ENCODE measurements at regions not wholly inside any gene's neighbourhood (a gene's known extent, or its start where the extent isn't known, plus 50 kb on each side); places are given as distances from the start of the nearest gene placed in this dataset.

- TF ChIP-seq CTCF (conservative IDR thresholded peaks at IDR 0.05; ENCODE audit: low read length) = no peak
- no peak for TF ChIP-seq EZH2phosphoT487 (IDR thresholded peaks at IDR 0.05; ENCODE audit: borderline replicate concordance)
- no peak overlapping the region for H3K4me3 ChIP-seq (ENCODE audit: low read length, poor library complexity, severe bottlenecking)
- no peaks in the 10 kb centered on the region for H3K9me2 ChIP-seq (replicated peaks; ENCODE audit: low read depth, low read length)
- no peaks in the 10 kb centered on the region for H3K79me2 ChIP-seq (ENCODE audit: insufficient read depth, low read length)
- H3K27me3 ChIP-seq (ENCODE audit: insufficient read depth, low read length, poor library complexity, severe bottlenecking) = no peaks in the 10 kb centered on the region
- no peaks in the 10 kb centered on the region for H3K4me1 ChIP-seq (ENCODE audit: insufficient read depth, low read length, poor library complexity, severe bottlenecking)
- no peak overlapping the region for H3K9ac ChIP-seq (ENCODE audit: low read depth, low read length, poor library complexity, severe bottlenecking)
- H3K4me2 ChIP-seq (ENCODE audit: low read depth, low read length, poor library complexity, severe bottlenecking) = no peak overlapping the region
- no peaks in the 10 kb centered on the region for H3K36me3 ChIP-seq (ENCODE audit: insufficient read depth, low read length)
- H4K20me1 ChIP-seq (ENCODE audit: insufficient read depth, low read length, poor library complexity, severe bottlenecking) = no peaks in the 10 kb centered on the region
- no peaks in the 10 kb centered on the region for H3K9me3 ChIP-seq (ENCODE audit: insufficient read depth, low read depth, low read length)
- H3F3A ChIP-seq (ENCODE audit: low read depth) = no peaks in the 10 kb centered on the region
- H2AFZ ChIP-seq (ENCODE audit: low read length) = no peak overlapping the region
These were observed 150.9 kb upstream of the HMGN3 start for GRCh38 chr6:79385333-79385732.

- no peaks in the 10 kb centered on the region for H3F3A ChIP-seq (ENCODE audit: low read depth)
- H3K4me2 ChIP-seq (ENCODE audit: low read depth, low read length, poor library complexity, severe bottlenecking) = no peak overlapping the region
- H3K27me3 ChIP-seq (ENCODE audit: insufficient read depth, low read length, poor library complexity, severe bottlenecking) = no peaks in the 10 kb centered on the region
- TF ChIP-seq CTCF (conservative IDR thresholded peaks at IDR 0.05; ENCODE audit: low read length) = no peak
- TF ChIP-seq EZH2phosphoT487 (IDR thresholded peaks at IDR 0.05; ENCODE audit: borderline replicate concordance) = no peak
- no peak overlapping the region for H2AFZ ChIP-seq (ENCODE audit: low read length)
- no peak overlapping the region for H3K4me3 ChIP-seq (ENCODE audit: low read length, poor library complexity, severe bottlenecking)
- no peaks in the 10 kb centered on the region for H3K4me1 ChIP-seq (ENCODE audit: insufficient read depth, low read length, poor library complexity, severe bottlenecking)
- H3K9ac ChIP-seq (ENCODE audit: low read depth, low read length, poor library complexity, severe bottlenecking) = no peak overlapping the region
- H3K79me2 ChIP-seq (ENCODE audit: insufficient read depth, low read length) = no peaks in the 10 kb centered on the region
- H3K9me3 ChIP-seq (ENCODE audit: insufficient read depth, low read depth, low read length) = no peaks in the 10 kb centered on the region
- H4K20me1 ChIP-seq (ENCODE audit: insufficient read depth, low read length, poor library complexity, severe bottlenecking) = no peaks in the 10 kb centered on the region
- no peaks in the 10 kb centered on the region for H3K9me2 ChIP-seq (replicated peaks; ENCODE audit: low read depth, low read length)
- no peaks in the 10 kb centered on the region for H3K36me3 ChIP-seq (ENCODE audit: insufficient read depth, low read length)
These were observed 150.4 kb upstream of the HMGN3 start for GRCh38 chr6:79384845-79385244.

- Histone ChIP-seq H3K79me2 (ENCODE audit: insufficient read depth, low read length) (no peaks in the 10 kb centered on the region), H3K4me3 (ENCODE audit: low read length, poor library complexity, severe bottlenecking) (no peak overlapping the region), H3F3A (ENCODE audit: low read depth) (no peaks in the 10 kb centered on the region)
These were observed 144.5 kb upstream of the HMGN3 start for GRCh38 chr6:79378957-79379356.

More at GRCh38 chr6:79378957-79379356, 144.5 kb upstream of the HMGN3 start:
- Histone ChIP-seq H4K20me1 (ENCODE audit: insufficient read depth, low read length, poor library complexity, severe bottlenecking) (no peaks in the 10 kb centered on the region), H3K9me2 (replicated peaks; ENCODE audit: low read depth, low read length) (no peaks in the 10 kb centered on the region), H3K4me2 (ENCODE audit: low read depth, low read length, poor library complexity, severe bottlenecking) (no peak overlapping the region), H3K9ac (ENCODE audit: low read depth, low read length, poor library complexity, severe bottlenecking) (no peak overlapping the region), H3K27me3 (ENCODE audit: insufficient read depth, low read length, poor library complexity, severe bottlenecking) (no peaks in the 10 kb centered on the region), H2AFZ (ENCODE audit: low read length) (no peak overlapping the region), H3K4me1 (ENCODE audit: insufficient read depth, low read length, poor library complexity, severe bottlenecking) (no peaks in the 10 kb centered on the region), H3K36me3 (ENCODE audit: insufficient read depth, low read length) (no peaks in the 10 kb centered on the region), H3K9me3 (ENCODE audit: insufficient read depth, low read depth, low read length) (no peaks in the 10 kb centered on the region)
- no peak for TF ChIP-seq CTCF (conservative IDR thresholded peaks at IDR 0.05; ENCODE audit: low read length)
- no peak for TF ChIP-seq EZH2phosphoT487 (IDR thresholded peaks at IDR 0.05; ENCODE audit: borderline replicate concordance)
